H7 (cell line): ENCODE measurements at regions not wholly inside any gene's neighbourhood (a gene's known extent, or its start where the extent isn't known, plus 50 kb on each side); places are given as distances from the start of the nearest gene placed in this dataset.
A peak's percentile ranks its signal among the peaks of the same experiment; 100 is the strongest.
"Not testable (repeated sequence)": the region's sequence is repeated elsewhere in the genome, so short reads cannot be mapped to it uniquely, and the experiment has no call there.

Experiments used
- DNase-seq: peaks from one replicate; pipeline ENCODE4 v3.0.0; 2012
- H3K27me3 ChIP-seq: 2 replicates; pipeline ENCODE4 v1.6.0; 2011; ENCODE audit warnings: mild to moderate bottlenecking, low read length; ENCODE audit not compliant: control insufficient read depth, insufficient read depth
- H3K36me3 ChIP-seq: replicated peaks from 2 replicates; pipeline ENCODE4 v1.5.1; 2011; ENCODE audit warnings: low read length; ENCODE audit not compliant: control insufficient read depth, insufficient read depth
- H3K4me3 ChIP-seq: 2 replicates; pipeline ENCODE4 v1.5.1; 2011; ENCODE audit warnings: low read depth, mild to moderate bottlenecking, control low read depth, low read length, moderate library complexity; ENCODE audit not compliant: insufficient read depth

DNA sequence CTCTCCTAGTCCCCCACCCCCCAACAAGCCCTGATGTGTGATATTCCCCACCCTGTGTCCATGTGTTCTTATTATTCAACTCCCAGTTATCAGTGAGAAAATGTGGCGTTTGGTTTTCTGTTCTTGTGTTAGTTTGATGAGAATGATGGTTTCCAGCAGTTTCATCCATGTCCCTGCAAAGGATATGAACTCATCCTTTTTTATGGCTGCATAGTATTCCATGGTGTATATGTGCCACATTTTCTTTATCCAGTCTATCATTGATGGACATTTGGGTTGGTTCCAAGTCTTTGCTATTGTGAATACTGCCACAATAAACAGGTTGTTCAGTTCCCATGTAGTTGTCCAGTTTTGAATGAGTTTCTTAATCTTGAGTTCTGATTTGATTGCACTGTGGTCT is 1006.1 kb upstream of the MIR17HG start:
- not testable (repeated sequence) for H3K4me3 ChIP-seq, H3K36me3 ChIP-seq, DNase-seq, H3K27me3 ChIP-seq

- DNase-seq, H3K36me3 ChIP-seq, H3K4me3 ChIP-seq, H3K27me3 ChIP-seq: not testable (repeated sequence)
Measured at GRCh38 chr13:90348477-90349136, 998.9 kb upstream of the MIR17HG start.

DNA sequence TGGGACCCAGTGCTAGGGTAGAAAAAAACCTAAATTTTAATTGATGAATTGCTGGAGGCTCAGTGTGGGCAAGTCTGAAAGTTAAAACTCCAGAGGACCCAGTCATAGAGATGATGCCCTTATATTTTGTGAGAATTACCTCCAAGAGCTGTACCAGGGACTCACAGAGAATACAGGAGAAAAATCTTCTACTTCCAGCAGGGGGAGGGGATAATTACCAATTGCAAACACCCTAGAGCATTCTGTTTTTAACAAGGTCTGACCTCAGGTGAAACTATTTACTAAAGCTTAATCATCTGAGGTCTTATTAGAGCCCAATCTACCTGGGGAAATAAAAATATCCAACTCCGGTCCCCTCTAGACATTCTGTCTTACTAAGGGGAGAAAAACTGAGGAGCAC is 994.7 kb upstream of the MIR17HG start:
- peak; percentile 11 for DNase-seq
- H3K36me3 ChIP-seq, result no peaks in the 10 kb centered on the region
- H3K4me3 ChIP-seq, result no peak overlapping the region
- H3K27me3 ChIP-seq, result no peaks in the 10 kb centered on the region

GRCh38 chr13:90355162-90355751 is 992.2 kb upstream of the MIR17HG start:
- Histone ChIP-seq H3K36me3 (no peaks in the 10 kb centered on the region), H3K4me3 (no peak overlapping the region), H3K27me3 (no peaks in the 10 kb centered on the region)
- DNase-seq, result no peak

GRCh38 chr13:90360785-90361184 is 986.7 kb upstream of the MIR17HG start:
- Histone ChIP-seq H3K36me3 (no peaks in the 10 kb centered on the region), H3K27me3 (no peaks in the 10 kb centered on the region), H3K4me3 (no peak overlapping the region)
- no peak for DNase-seq

GRCh38 chr13:90362707-90363106 is 984.8 kb upstream of the MIR17HG start:
- Histone ChIP-seq H3K36me3 (no peaks in the 10 kb centered on the region), H3K27me3 (no peaks in the 10 kb centered on the region), H3K4me3 (no peak overlapping the region)
- DNase-seq, result no peak

DNA sequence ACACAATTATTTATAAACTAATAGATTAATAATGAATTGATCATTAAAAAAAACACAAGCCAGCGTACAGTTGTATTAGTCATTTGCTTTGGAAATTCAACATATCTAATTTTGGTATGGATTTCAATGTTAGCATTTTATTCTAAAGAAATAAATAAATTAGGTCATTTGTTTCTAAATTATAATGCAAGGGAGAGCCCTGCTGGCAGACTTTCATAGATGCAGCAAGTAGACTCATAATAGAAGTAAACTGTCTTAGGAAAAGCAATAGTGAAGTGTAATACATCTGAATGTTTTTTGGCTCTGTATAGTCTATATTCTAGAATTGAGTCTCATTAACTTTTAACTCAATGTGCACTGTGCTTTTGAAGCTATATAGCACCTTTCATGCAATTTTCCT is 982.4 kb upstream of the MIR17HG start:
- no peak for DNase-seq
- no peak overlapping the region for H3K4me3 ChIP-seq
- no peaks in the 10 kb centered on the region for H3K27me3 ChIP-seq
- no peaks in the 10 kb centered on the region for H3K36me3 ChIP-seq

GRCh38 chr13:90374168-90374567 is 973.3 kb upstream of the MIR17HG start:
- no peak for DNase-seq
- H3K27me3 ChIP-seq, result no peaks in the 10 kb centered on the region

GRCh38 chr13:90375851-90376250 is 971.6 kb upstream of the MIR17HG start:
- Histone ChIP-seq H3K4me3 (no peak overlapping the region), H3K27me3 (no peaks in the 10 kb centered on the region), H3K36me3 (no peaks in the 10 kb centered on the region)
- DNase-seq, result no peak

More at GRCh38 chr13:90374168-90374567, 973.3 kb upstream of the MIR17HG start:
- Histone ChIP-seq H3K4me3 (no peak overlapping the region), H3K36me3 (no peaks in the 10 kb centered on the region)

DNA sequence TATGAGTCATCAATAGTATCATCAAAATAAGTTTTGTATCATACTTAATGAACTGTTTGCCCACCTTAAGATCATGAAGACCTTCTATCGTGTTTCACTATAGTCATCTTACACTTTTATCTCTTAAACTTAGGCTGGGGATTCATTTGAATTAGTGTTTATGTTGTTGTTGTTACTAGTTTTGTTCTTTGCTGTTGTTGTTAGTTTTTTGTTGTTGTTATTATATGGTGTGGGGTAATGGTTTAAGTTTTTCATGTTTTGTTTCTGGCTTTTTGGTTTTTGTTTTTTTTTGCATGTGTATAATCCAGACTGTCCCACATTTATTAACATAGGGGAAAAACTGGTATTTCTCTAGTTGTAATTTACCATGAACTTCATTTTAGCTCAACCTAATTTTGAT is 965.1 kb upstream of the MIR17HG start:
- Histone ChIP-seq H3K36me3 (no peaks in the 10 kb centered on the region), H3K4me3 (no peak overlapping the region), H3K27me3 (no peaks in the 10 kb centered on the region)
- no peak for DNase-seq

DNA sequence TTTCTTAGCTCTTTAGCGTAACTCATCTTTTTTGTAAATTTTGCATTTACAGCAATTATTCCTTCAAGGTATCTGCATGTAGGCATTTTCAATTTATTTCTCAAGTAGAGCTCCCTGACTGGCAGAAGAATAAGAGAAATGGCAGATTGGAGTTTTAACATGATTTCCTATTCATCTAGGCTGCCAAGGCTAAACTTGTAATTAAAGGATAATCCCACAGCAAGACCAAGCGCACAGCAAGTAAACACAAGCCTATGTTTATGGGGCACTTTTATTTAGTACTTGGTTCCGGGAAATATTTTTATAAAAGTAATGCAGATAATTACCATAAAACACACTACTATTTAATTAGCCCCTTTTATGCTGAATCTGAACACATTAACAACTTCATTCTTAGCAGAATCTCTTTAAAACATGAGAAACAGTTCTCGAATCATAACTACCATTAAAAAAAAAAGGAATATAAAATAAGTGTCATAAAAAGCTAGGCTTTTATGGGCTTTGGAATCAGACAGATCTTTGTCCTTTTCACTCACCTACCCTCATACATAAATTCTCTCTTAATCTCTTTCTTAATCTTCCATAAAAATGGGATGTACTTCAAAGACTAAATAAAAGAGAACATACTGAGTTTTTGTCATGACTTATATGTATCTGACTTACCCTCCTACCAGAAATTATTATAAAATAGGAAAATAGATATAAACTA is 961.6 kb upstream of the MIR17HG start:
- Histone ChIP-seq H3K27me3 (no peaks in the 10 kb centered on the region), H3K36me3 (no peaks in the 10 kb centered on the region), H3K4me3 (no peak overlapping the region)
- DNase-seq, result no peak

DNA sequence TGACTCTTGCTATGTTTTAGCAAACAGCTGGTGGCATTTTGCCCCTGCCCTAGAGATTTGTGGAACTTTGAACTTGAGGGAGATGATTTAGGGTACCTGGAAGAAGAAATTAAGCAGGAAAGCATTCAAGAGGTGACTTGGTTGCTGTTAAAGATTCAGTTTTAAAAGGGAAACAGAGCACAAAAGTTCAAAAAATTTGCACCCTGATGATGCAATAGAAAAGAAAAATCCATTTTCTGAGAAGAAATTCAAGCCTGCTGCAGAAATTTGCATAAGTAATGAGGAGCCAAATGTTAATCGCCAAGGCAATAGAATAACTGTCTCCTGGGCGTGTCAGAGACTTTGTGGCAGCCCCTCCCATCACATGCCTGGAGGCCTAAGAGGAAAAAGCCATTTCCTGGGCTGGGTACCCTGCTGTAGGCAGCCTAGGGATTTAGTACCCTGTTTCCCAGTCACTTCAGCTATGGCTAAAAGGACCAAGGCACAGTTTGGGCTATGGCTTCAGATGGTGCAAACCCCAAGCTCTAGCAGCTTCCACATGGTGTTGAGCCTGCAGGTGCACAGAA is 958.5 kb upstream of the MIR17HG start:
- no peak for DNase-seq
- no peak overlapping the region for H3K4me3 ChIP-seq

DNA sequence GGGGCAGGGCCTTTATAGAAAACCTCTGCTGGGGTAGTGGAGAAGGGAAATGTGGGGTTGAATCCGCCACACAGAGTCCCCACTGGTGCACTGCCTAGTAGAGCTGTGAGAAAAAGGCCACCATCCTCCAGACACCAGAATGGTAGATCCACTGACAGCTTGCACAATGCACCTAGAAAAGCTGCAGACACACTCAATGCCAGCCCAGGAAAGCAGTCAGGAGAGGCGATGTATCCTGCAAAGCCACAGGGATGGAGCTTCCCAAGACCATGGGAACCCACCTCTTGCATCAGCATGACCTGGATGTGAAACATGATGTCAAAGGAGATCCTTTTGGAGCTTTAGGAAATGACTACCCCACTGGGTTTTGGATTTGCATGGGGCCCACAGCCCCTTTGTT is 958.0 kb upstream of the MIR17HG start:
- Histone ChIP-seq H3K36me3 (no peaks in the 10 kb centered on the region), H3K4me3 (no peak overlapping the region), H3K27me3 (no peaks in the 10 kb centered on the region)
- no peak for DNase-seq

More for the DNA sequence above, 958.5 kb upstream of the MIR17HG start:
- H3K27me3 ChIP-seq, result no peaks in the 10 kb centered on the region
- H3K36me3 ChIP-seq, result no peaks in the 10 kb centered on the region

DNA sequence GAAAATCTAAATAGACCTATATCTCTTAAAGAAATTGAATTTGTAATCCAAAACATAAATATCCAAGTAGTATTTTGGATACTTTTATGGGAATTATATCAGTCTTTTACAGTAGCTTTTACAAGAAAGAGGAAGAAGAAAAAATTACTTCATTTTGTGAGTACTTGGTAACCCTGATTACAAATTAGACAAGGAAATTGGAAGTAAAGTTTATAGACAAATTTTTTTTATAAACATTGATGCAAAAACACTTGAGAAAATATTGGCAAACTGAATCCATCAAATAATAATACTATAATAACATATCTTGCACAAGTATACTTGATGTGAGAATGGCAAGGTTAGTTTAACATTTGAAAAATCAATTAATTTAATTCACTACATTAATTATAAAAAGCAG is 954.1 kb upstream of the MIR17HG start:
- no peaks in the 10 kb centered on the region for H3K27me3 ChIP-seq
- DNase-seq, result no peak
- H3K36me3 ChIP-seq, result no peaks in the 10 kb centered on the region
- no peak overlapping the region for H3K4me3 ChIP-seq

DNA sequence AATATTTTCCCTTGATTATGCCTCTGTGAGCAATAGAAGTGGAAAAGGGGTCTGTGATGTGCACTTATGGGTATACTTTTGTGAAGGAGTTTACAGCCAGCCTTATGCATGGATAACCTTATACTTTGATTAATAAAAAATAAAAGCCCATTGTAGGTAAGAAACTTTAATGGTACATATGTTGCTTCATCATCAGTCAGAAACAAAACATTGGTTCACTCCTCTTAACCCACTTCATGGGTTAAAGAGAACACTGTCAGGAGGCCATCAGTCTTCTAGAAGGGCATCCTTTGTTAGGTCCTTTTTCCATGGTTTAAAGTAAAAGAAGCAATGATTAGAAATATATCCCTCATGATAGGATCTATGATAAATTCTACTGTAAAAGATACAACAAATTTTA is 952.1 kb upstream of the MIR17HG start:
- Histone ChIP-seq H3K36me3 (no peaks in the 10 kb centered on the region), H3K27me3 (no peaks in the 10 kb centered on the region), H3K4me3 (no peak overlapping the region)
- DNase-seq, result no peak
